ENCODE measurements at regions not wholly inside any gene's neighbourhood (a gene's known extent, or its start where the extent isn't known, plus 50 kb on each side); places are given as distances from the start of the nearest gene placed in this dataset.

DNA sequence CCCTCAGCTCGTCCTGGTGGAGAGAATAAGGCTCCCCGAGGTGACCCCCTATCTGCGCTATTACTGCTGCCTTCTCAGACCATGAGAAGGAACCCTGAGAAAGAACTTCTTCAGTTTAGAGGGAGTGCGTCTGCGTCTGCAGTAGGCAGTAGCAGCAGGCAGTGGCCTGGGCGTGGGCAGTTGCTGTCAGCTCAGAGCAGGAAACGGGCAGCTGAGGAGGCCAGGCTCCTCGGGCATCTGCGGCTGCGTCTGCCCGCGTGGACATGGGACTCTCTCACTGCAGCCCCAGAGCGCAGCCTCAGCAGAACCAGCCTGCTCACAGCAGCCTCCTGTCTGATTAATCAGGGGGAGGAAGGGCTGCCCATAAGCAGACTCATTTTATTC is 49.8 kb upstream of the FCN1 start:
- DNase-seq = no peak

DNA sequence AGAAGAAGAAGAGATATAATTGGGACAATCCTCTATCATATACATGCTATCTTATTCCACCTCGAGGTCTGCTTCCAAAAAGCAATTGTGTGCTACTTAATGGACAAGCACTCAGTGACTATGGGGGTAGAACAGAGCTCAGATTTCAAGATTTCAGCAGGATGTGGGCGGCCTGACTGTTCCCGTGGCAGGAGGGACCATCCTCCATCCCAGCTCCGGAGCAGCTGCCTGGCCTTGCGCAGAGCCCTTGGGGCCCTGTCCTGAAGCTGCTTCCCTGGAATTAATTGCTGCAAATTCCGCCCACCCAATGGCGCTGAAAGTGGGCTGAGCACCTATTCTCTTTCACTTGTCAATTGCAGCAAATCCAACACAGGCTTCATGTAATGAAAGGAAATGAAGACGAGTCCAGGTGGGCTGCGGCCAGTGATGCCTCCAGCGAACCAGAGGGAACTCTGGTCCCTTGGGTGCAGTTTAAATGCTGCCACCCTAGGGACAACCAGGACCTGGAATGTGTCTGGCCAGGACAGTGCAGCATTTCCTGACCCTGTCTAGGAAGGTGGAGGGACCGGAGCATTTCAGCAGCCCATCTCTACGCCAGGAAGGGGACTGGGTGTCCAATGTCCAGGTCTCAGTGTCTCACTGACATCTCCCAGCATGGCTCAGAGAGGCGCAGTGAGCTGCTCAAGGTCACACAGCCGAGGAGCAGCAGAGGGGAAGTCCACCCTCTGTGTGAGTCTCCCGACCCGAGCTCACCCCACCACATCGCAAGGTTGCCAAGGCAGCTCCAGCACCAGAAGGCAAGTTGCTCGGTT is 50.5 kb upstream of the FCN1 start:
- no peak for DNase-seq

DNA sequence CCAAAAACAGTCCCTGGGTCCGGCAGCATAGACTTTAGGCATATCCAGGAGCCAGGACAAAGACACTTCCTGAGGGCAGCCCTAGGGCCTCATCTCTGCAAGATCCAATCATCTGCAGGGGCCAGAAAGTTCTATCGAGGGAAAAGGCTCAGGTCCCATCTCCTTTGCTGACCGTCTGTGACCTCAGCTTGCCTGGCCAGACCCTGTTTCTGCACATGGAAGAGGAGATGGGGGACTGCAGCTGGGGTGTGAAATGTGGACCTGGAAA is 51.0 kb upstream of the FCN1 start:
- DNase-seq = no peak

DNA sequence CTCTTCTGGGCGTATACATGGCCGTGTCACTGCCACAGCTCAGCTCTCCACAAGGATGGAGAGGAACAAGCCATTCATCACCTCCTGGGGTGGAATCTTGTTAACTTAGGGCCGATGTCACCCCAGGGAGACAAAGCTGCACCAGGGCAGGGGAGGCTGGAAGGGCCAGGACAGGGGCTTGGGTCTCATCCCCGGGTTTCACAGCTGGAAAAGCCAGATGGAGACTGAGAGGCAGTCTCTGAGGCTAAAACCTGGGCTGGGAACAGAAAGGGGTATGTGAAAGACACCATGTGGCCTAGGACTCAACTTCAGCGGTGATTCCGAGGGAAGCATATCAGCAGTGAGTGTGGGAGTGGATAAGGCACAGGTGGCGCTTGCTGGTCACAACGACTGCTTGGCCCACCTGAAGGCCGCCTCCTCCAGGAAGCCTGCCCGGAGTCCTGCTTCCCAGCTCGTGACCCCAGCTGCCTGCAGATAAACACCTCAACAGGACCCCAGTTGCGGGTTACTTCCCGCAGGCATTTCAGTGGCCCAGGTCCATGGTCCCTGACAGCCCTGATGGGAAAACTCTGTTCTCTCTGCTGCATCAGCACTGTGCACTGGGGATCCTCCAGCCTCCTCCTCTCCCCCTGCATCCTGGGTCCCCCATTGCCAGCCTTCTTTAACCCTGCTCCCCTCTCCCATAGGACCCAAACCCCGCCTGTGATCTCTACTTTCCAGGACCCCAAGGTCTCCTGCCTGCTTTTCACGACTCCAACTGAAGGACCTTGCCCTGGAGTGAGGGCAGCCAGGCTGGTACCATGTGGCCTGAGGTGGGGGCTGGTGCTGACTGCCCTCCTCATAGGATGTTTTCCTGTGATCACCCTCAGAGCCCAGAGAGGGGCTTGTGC is 51.7 kb upstream of the FCN1 start:
- no peak for DNase-seq

DNA sequence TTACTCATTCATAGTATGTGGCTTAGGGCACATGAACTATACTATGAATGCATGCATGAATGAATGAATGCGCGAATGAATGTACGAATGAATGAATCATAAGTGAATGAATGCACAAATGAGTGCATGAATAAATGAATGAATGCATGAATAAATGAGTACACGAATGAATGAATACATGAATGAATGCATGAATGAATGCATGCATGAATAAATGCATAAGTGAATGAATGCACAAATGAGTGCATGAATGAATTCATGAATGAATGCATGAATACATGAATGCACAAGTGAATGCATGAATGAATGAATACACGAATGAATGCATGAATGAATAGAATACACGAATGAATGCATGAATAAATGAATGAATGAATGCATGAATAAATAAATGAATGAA is 52.5 kb upstream of the FCN1 start:
- no peak for DNase-seq

DNA sequence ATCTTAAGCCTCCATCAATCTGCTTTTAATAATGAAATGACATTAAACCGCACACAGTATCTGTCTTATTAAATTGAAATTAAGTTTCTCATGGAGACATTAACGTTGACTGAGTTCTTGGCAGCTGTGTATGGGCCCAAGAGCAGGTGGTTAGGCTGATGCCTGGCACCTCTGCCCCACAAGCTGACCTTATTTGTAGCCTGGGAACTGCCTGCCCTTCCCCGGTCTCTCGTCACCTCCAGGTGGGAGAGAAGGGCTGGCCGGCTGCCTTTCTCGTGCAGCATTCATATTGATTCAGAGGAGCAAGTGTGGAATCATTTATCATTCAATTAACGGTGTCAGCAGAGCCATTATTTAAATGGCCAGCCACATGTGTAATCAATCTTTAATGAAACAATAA is 53.0 kb upstream of the FCN1 start:
- no peak for DNase-seq

DNA sequence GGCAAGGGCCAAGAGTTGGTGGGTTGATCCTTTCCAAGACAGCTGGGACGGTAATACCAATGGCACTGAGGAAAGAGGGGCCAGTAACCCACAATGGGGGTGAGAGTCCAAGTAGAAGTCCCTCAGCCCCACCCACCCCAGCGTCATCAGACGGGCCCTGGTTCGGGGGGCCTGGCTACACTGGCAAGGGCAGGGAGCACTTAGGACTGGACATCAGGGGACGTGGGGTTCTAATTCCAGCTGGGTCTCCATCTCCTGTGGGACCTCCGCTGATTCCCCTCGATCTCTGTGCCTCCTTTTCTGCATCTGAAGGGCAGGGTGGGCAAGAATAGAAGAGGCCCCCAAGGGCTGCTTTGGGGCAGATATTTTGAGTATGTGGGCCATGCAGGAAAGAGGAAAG is 53.5 kb upstream of the FCN1 start:
- DNase-seq = no peak

DNA sequence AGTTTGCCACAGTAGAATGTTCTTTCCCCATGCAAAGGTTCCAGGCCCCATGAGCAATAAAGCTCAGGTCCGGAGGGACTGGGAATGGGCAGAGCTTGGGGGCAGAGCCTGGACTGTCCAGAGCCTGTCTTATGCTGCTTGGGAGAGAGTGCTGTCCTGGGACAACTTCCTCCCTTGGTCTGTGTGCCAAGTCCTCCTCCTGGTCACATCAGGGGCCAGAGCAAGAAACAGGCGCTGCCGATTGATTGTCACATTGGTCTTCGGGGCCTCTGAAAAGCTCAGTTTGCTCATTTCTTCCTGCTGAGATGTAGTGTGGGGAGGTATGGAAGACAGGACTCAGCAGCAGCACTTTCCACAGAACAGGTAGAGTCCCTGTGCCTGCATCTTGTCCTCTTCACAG is 54.0 kb upstream of the FCN1 start:
- DNase-seq = no peak

DNA sequence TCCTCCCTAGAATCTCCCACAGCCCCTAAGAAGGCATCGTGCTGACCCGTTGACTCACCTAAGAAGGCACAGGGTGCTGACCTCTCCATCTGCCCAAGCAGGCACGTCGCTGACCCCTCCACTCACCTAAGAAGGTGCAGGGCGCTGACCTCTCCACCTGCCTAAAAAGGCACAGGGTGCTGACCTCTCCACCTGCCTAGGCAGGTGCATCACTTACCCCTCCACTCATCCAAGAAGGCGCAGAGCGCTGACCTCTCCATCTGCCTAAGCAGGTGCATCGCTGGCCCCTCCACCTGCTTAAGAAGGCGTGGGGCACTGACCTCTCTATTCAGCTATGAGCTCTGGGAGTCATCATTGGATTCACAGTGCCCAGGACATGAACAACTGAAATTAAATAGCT is 54.4 kb upstream of the FCN1 start:
- no peak for DNase-seq

DNA sequence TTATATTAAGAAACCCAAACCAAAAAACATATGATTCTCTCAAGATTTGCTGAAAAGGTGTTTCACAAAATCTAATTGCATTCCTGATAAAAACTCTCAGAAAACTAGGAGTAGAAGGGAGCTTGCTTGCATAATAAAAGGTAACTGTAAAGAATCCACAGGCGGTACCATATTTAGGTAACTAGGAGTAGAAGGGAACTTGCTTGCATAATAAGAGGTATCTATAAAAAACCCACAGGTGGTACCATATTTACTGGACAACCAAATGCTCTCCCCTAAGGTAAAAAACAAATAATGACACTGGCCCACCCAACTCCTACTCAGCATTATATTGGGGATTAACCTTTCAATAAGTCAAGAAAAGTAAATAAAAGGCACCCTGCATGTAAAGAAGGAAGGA is 57.5 kb upstream of the FCN1 start:
- DNase-seq = no peak

DNA sequence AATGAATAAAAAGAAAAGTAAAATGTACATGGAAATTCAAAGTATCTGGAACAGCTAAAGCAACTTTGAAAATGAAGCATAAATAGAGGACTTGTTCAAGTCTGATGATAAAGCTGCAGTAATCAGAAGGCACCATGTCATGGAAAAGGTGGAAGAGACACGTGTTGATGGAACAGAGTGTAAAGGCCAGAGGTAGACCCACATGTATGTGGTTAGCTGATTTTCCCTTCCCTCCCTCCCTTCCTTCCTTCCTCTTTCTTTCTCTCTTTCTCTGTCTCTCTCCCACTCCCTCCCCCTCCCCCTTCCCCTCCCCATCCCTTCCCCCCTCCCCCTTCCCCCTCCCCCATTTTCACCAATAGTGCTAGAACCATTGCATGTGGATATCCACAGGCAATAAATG is 58.7 kb upstream of the FCN1 start:
- no peak for DNase-seq

DNA sequence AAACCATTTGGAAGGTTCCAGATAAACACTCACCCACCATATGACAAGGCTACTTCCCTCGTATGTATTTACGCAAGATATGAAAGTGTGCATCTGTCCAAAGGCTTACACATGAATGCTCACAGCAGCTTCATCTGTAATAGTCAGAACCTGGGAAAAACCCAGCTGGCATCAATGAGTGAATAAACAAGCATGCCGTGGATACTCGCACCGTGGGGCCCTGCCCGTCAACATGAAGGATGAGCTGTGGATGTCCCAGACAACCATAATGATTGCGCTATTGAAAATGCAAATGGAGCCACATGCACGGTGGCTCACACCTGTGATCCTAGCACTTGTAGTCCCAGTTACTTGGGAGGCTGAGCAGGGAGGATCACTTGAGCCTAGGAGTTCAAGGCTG is 60.6 kb upstream of the FCN1 start:
- DNase-seq = no peak

DNA sequence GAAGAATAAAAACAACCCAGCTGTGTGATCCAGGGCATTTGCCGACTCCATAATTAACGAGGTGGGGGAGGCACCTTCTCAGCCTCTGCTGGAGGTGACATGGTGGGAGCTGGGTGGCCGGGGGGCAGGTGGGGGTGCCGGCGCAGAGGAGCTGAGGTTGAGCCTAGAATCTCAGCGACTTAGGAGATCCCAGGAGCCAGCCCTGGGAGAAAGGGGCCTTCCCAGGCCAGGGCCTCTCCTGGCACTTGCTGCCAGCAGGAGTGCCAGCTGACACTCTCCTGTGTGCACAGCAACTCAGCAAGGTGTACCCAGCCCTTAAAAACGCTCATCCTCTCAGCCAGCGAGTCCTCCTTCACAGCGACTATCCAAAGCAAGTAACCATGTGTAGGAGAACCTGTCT is 62.8 kb upstream of the FCN1 start:
- DNase-seq = no peak

DNA sequence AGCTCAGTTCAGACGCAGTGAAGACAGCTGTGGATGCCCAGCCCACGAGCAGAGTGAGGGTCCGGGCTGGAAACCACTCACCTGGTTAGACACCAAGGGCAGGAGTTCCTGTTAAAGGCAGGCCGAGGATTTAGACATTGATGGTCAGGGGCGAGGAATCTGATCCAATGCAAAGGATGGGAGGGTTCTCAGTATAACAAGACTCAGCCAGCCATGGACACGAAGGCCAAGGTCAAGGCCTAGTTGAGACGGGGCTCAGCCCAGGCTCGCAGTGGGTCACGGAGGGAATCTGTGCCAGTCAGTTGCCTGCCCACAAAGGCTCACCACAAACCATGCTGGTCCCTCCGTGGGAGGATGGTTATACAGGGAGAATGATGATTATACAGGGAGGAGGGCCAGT is 63.3 kb upstream of the FCN1 start:
- DNase-seq = no peak

DNA sequence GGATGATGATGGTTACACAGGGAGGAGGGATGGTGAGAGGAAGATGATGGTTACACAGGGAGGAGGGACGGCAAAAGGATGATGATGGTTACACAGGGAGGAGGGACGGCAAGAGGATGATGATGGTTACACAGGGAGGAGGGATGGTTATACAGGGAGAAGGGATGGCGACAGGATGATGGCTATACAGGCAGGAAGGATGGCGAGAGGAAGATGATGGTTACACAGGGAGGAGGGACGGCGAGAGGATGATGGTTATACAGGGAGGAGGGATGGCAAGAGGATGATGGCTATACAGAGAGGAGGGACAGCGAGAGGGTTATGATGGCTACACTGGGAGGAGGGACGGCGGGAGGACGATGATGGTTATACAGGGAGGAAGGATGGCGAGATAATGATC is 64.1 kb upstream of the FCN1 start:
- DNase-seq = no peak

DNA sequence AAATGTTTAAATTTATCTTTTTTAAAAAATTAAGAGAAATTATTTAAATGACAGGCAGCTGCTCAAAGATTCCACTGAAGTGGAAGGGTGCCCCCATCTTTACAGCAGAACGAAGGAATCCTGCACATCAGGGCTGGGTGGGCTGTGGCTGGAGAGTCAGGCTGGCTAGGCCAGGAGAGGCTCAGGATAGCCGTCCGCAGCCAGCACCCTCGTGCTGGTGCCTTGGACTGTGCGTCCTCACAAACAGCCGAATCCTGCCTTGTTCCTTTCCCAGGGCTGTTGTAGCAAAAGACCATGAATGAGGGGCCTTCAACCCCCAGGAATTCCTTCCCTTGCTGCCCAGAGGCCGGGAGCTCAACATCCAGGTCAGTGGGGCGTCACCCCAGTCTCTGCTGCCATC is 64.6 kb upstream of the FCN1 start:
- no peak for DNase-seq

DNA sequence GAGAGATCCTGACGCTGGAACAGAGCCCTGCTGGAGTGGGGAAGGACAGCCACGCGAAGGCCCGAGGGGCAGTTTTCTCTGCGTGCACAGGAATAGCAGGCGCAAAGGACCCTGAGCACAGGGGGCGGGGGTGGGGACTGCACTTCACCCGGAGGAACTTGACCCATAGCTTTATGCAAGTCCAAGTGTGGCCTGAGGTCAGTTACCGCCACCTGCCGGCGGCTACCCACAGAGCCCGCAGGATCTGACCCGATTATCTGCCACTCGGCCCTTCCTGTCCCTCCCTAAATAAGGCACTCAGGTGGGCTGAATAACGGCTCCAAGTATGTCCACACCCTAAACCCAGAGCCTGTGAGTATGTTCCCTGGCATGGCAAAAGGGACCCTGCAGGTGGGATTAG is 65.4 kb upstream of the FCN1 start:
- no peak for DNase-seq

DNA sequence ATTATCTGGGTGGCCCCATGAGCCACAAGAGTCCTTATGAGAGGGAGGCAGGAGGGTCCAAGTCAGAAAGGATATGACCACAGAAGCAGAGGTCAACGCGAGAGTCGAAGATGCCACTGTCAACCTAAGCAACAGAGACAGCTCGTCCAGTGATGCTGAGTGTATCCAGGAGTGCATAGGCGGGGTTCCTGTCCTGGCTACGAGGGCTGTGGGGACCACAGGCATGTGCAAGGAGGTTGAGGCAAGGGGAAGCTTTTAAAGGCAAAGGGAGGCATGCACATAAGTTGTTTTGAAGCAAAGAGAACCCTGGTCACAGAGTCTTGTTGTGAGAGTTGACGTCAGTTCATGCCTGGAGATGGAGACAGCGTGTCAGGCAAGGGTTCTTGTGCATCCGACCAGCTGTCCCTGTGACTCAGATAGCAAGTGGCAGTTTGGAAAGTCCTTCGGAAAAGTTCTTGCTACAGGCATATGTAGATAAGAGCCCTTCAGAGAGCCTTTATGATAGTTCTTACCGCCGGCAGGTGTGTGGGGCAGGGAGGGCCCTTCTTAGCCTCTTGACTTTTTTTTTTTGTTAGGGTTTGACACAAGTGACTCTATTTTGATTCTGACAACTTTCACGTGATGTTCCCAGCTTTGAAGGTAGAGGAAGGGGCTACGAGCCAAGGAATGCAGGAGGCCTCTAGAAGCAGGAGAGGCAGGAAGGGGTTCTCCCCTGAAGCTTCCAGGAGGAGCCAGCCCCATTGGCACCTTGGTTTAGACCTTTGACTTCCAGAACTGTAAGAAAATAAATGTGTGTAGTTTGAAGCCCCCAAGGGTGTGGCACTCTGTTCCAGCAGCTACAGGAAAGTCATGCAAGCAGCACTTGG is 66.0 kb upstream of the FCN1 start:
- no peak for DNase-seq

DNA sequence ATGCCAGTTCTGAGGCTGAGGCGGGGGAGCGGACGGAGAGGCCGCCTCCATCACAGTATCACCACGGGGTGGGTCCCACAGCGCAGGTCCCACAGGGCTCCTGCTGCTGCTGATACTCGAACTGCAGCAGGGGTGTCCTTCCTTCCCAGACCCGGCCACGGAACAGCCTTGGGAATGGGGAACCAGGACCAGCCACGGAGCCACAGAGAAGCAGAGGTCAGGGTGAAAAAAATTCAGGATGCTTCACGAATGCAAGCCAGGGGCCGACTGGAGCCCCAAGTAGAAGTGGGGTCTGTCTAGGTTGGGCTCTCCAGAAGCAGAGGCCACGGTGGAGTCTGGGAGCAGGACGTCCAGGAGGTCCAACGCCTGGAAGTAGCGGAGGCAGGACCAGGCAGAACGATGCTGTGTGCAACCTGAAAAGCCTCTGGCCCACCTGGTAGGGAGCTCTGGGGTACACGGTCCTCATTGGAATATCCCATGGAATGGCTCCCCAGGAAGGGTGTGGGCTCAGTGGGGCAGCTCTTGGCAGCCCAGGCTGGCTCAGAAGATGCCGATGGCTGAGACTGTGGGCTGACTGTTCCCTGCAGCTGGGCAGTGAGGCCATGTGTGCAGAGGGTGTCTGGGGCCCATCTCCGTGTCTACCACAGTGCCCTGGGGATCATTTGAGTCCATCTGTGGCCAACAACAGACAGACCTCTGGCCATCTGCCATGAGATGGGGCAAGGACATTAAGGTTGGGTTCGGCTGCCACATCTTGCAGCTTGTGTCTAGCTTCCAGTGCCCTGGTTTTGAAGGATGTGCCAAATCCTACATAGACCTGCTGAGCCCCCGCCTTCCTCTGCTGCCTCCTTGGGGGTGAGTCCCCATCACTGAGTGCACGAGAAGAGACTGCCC is 66.9 kb upstream of the FCN1 start:
- DNase-seq = peak; percentile 10

DNA sequence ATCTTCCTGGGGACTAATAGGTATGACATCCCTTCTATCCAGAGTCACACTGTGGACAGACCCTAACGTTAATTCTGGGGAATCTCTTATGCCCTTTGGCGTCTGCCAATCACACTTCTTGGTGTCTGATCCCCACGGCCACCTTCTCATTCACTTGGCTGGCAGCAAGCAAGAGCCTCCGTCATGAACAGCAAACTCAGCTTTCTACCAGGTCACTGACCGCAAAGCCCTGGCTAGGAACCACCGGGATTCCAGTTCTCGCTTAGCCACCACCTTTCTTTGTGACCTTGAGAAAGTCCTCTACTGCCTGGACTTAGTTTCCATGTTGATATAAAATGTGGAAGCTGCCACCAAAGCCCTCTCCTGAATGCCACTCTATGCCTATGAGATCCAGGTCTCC is 67.7 kb upstream of the FCN1 start:
- no peak for DNase-seq

DNA sequence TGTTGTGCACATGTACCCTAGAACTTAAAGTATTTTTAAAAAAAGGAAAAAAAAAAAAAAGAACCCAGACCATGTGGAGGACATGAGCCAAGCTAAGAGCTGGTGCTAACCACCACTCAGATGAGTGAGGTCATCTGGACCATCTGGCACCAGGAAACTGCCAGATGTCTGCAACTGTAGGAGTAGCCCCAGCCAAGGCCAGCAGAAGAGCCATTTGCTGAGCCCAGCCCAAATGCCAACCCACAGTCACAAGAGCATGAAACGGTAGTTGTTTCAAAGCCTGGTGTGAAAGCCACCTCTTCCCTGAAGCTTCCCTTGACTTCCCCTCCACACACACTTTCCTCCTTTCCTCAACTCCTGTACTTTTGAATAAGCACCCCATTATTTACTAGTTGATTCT is 69.2 kb upstream of the FCN1 start:
- no peak for DNase-seq

DNA sequence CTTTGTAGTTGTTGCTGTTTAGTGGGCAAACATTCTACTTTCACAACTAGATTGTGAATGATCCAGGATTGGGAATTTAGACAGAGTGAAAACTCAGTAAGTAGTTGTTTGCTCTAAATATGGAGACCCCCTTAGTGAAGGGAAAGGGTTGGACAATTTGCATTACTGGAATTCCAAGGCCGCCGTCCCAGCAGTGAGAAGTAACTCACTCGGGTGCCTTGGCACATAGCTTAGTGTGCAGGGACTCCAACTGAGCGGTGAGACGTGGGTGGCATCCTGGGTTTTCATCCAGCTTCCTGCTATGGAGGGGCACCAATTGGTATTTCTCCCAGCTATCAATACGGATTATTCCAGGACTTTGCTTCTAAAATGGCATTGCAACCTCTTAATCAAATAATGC is 69.7 kb upstream of the FCN1 start:
- DNase-seq = no peak
